HG03103 (cell line): ENCODE measurements at regions not wholly inside any gene's neighbourhood (a gene's known extent, or its start where the extent isn't known, plus 50 kb on each side); places are given as distances from the start of the nearest gene placed in this dataset.
"Not testable (repeated sequence)": the region's sequence is repeated elsewhere in the genome, so short reads cannot be mapped to it uniquely, and the experiment has no call there.

ENCODE experiments used
- ATAC-seq: cut with Tn5 transposase; IDR thresholded peaks from one replicate; pipeline ENCODE4 v1.9.1; 2021; ENCODE audit warnings: low read depth; ENCODE audit not compliant: unreplicated experiment

DNA sequence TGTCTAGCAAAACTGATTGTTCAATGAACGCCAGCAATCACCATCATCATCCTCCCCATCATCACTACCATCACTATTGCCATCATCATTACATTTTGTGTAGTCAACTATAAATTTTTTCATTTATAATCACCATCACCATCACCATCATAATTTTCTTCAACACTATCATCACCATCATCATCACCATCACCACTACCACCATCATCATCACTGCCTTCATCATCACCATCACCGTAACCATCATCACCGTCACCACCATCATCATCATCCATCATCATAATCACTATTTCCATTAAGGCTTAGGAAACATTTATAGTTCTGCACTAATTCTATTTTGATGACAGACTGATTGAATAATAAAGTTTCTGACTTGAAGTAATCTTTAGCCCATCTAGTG lies 434.8 kb upstream of the TMEM132C start:
- ATAC-seq: no peak

DNA sequence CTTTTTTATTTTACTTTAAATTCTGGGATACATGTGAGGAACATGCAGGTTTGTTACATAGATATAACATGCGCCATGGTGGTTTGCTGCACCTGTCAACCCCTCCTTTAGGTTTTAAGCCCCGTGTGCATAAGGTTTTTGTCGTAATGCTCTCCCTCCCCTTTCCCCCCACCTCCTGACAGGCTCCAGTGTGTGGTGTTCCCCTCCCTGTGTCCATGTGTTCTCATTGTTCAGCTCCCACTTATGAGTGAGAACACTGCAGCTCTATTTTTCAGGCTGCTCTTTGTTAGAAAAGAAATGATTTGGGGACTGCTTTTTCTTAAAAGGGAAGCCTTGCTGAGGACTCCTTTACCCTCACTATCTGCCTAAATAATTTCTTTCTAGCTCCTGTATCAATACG lies 430.2 kb upstream of the TMEM132C start:
- ATAC-seq: not testable (repeated sequence)

DNA sequence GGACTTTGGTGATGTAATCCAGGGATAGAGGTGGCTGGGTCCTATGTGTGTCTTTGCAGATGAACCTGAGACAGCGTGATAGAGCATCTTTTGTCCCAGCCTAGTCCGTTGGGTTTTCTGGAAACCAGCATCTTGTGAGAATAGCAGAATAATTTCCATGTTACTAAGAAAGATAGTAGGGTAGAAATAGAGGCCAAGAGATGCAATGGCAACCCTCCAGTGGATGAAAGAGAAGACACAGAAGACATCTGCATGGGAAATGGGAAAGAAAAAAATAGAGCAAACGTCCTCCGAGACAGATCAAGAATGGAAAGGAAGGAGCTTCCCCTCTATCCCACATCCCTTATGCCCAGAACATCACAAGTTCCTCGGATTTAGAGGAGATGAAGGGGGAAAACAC lies 409.3 kb upstream of the TMEM132C start:
- no peak for ATAC-seq

DNA sequence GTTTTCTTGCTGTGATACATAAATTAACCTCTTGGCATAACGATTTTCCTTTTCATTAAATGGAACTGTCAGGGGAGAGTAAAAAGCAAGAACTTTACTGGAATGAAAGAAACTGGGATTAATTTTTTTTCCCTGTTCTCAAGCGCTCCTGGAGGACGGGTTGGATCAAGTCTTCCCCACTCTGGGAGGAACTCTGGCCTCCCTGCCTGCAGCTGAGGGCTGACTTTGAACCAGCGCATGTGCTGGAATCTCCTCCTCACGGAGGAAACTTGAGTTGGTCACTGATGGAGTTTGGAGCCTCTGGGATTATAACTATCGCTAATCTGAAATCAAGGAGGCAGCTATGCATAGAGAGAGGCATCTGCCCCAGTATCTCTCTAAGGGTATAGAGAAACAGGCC lies 406.4 kb upstream of the TMEM132C start:
- no peak for ATAC-seq

DNA sequence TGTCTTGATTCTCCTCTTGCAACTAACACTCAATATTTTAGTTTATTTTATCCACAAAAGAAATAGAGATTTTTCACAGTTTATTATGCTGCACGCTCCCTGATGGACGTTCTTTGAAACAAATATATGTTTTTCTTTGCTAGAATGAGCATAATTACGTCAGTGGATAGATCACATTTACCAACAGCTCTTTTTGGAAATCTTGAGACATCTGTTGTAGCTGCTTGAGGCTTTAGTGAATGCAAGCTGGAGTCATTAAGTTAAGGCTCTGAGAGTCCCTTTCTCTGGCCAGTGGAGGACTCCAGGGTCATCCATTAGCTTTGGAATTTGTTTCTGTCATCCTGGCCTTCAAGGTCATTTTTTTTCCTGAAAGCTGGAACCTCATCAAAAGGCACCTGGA lies 405.6 kb upstream of the TMEM132C start:
- ATAC-seq: no peak

DNA sequence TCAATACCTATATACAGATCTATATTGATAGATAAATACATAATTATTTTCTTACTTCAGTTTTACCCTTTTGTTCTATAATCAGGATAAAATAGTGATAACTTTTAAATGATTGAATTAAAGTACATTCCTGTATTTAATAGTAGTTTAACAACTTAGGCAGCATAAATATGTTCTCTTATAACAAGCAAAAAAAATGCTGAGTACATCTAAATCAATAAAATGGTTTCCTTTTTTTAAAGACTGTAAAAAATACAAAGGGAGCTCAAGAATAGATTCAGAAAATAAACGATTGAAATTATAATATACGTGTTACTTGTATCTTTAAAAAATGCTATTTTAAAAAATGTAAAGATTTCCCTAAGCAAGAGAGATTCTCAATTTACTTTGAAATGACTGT lies 393.7 kb upstream of the TMEM132C start:
- no peak for ATAC-seq

DNA sequence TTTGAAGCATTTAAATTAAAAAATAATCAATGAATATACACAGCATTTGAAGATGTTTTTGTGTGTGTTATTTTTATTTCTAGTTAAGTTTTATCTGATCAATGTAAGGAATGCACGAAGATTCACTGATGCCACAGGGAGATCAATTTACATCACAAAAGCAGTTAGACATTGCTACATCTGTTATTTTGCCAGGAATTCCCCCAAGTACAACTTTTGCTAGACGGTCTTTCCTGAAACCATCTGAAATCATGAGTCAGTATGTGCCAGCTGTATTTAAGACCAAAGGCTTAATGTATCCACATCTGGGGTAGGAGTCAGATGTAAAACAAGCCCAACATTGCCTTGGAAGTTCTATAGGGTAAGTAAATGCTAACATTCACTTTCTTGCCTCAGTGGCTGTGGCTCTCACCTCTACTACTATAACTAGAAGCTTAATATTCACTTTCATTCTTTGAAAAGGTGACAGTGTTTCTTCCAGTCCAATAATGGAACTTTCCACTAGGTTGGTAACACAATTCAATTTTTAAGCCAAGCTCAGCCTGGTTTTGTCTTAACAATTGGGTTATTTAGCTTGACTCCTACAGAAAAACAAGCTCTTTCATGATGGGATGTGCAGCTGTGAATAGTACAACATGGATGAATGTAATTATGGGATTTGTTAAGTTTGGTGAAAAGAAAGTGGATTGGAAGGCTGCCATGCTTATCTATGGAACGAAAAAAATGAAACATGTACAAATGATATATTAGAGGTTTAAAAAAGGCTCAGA lies 385.4 kb upstream of the TMEM132C start:
- no peak for ATAC-seq

DNA sequence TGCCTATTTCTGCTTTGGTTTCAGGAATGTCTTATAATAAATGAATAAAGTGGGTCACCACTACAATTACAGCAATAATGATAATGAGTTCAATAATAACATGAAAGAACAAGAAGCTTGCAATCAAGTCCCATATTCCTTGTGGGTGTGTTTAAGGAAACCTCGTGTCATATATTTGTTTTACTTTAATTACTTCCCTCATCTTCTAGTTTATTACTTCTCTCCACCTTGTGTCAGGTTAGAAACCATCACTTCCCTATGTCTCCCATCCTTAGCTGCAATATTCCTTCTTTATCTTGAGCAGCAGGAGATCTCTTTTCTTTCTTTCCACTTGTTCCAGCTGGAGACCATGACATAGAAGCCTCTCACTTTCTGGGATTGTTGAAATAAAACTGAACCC lies 384.0 kb upstream of the TMEM132C start:
- no peak for ATAC-seq

DNA sequence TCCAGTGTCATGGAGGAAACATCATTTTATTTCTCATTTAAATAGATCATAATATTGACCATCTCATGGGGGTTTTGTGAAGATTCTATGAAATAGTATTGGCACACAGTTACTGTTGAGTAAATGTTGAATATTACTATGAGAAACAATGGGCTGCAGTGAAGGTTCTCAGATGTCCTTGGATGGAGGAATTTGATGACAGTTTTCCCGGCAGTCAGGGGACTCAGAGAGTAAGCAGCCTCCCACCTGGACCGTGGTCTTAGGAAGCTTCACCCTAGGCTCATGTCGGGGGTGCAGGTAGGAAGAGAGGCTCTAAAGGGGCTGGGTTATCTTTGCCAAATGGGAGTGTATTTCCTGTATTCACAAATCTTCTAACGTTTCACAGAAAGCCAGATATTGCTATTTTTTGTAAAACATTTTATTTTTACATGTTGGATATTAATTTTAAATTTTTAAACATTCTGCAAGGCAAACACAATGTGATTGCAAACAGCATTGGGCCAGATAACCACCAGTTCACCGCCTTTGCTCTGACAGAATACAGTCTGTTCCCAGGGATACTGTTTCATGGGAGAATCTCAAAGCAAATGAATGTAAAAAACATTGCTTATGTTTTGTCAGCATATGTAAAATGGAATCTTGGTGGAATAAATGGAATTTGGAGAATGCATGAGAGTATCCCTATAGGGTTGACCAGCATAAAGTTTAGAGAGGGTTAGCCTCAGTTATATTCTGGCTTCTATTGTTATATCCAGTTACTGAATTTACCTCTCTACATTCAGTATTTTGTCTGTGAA lies 380.8 kb upstream of the TMEM132C start:
- no peak for ATAC-seq

DNA sequence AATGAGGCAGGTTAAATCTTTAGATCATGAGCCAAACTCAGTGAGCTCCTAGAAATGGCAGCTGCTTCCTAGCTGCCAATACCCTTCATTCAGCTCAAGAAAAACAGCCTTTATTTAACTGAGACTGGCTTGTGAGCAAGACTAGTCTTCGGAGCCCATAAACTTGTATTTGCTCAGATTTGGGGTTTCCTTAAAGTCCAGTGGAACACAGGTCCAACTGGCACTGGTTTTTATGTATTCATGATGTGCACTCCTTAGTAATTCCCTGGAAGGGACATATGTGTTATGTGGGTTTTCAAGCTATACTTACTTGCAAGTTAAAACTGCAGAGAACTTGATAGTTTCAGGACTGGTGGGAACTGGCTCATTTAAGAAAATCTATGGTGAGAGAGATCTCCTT lies 380.1 kb upstream of the TMEM132C start:
- ATAC-seq: no peak

DNA sequence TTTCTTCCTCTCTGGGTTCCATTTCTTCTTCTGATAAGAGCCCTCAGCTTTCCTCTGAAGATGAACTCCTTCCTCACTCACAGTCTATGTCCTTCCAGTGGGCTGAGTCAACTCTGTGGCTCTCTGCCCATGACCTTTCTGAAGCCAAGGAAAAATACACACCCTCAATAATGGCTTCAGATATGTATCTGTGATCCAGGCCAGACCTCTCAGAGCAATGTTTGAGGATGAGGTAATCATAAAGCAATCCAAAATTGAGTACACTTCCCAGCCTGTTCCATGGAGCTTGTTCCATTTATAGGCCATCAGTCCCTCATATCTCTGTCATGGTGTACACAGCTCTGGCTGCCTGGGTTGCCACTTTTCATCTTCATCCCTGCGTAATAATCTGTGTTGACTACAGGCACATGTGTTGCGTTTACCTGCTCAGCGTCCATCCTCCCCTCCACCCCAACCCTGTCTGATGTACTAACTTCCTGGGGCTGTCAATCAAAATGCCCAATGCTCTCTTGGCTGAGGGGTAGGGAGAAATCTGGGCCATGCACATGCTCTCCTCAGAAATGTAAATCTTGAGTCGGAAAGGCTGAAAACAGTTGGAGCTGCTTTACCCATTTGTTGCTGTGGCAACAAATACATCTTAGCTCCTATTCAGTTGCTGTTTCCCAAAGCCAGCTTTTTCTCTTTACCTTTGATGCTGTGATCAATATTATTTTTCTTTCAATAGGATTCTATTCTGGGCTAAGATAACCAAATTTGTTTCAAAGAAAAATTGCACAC lies 377.8 kb upstream of the TMEM132C start:
- ATAC-seq: no peak

DNA sequence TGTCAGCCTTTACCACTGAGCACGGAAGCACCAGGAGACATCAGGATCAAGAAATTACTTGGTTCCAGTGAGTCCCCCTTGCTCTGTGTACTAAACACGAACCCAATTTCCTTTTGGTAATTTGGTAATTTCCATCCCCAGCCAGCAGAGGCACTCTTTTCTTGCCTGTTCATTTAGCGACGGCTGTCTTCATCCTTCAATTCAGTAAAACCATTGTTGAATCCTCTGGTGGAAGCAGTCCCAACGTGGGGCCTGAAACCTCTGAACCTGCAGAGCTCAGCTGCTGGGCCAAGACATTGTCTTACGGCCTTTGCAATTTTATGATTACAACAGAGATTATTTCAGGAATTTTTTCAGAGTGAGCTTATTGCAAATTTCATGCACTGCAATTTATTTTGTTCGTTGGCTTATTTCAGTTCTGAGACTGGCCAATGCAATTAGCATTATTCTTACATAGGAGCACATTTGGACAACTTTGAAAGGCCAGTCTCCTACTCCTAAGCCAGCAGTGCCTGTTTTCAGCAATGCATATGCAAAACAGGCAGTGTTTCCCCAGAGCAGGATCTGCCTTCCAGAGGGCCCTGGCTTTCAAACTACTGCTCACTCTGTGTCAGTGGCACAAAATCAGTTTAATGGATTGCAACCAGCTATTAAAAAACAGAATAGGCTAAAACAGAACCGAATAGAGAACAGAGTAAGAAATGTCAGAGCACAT lies 372.9 kb upstream of the TMEM132C start:
- no peak for ATAC-seq

DNA sequence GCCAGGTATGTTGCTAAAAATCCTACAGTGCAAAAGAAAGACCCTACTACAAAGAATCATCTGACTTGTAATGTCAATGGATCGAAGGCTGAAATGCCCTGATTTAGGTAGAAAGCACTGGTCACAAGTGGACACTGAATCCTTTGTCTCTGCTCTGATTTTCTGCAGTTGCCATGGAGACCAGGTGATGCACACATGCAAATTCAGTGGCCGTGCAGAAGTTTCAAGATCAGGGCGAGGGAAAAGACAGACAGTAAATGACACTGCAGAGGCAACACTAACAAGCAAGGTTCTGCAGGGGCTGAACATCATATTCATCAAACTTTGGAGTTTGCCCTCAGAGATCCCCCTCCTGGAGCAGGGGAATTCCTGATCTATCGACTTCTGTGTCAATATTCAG lies 370.3 kb upstream of the TMEM132C start:
- no peak for ATAC-seq

DNA sequence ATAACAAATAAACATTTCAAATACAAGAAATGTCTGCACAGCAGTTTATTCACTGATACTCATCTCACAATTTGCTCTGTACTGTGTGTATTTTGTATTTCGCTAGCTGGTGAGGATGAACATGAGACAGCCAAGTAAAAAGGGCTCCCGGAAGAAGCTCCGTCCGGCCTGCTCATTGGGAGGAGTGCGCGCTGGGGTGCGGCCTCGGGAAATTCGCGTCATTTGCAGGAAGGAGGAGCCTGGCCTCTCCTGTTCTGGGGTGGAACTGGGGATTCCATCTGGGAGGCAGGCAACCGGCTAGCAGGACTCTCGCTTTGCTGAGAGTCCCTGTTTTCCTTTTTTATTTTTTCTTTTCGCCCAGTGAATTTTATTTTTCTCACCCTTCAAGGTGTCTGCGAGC lies 368.4 kb upstream of the TMEM132C start:
- no peak for ATAC-seq

DNA sequence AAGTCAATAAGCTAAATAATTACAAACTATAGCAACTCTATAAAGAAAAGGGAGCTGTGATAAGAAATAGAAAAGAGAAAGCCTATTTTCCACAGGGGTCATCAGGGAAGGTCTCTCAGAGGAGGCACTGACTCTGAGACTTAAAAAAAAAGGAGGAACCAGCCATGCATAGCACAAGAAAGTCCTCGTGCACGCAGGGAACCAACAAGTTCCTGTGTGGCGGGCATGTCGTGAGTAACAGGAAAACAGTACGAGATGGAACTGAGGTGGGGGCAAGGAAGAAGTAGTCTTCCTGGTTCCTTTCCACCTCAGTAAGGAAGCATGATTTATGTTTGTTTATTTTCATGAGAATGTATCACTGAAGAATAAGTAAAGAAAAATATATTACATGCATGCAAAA lies 367.0 kb upstream of the TMEM132C start:
- ATAC-seq: no peak

DNA sequence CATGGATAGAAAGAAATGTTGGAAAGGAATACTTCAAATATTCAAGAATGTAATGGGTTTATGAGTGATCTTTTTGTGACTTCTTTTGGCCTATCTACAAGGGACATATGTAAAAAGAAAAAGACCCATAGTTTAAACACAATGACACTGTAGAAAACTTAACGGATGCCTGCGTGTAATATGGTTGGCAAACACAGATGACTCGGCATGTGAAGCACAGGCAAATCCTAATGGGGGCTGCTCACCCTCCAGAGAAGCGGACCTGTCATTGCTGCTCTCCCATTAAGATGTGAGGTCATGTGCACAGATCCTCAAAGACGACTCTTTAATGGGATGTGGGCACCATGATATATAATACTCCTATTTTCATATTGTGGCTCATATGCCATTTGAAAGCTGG lies 366.6 kb upstream of the TMEM132C start:
- no peak for ATAC-seq

DNA sequence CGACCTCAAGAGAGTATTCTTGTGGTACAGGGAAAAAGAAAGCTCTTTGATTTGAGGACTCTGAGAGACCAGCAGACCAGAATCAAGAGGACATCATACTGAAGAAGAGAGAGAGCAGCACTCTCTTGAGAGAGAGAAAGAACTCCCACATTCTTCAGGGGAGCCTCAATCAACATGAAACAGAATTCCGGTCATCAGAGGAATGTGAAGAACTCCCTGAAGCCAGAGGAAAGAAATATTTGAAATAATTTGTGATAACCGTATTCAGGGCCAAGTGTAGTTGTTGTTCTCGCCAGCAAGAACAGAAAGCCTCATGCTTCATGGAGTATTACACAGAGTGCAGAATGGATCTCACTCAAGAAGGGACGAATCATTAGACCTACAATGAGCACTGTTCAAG lies 363.8 kb upstream of the TMEM132C start:
- ATAC-seq: no peak

DNA sequence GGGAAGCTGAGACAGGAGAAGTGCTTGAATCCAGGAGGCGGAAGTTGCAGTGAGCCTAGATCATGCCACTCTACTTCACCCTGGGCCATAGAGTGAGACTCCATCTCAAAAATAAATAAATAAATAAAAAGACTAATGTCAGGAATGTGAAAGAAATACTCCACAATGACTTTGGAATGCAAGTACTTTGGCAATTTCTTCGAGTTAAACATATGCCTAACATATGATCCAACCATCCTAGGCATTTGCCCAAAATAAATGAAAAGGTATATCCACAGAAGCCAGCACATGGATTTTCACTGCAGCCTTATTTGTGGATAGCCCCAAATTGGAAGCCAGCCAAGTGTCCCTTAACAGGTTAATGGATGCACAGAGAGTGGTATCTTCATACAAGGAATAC lies 357.9 kb upstream of the TMEM132C start:
- no peak for ATAC-seq

DNA sequence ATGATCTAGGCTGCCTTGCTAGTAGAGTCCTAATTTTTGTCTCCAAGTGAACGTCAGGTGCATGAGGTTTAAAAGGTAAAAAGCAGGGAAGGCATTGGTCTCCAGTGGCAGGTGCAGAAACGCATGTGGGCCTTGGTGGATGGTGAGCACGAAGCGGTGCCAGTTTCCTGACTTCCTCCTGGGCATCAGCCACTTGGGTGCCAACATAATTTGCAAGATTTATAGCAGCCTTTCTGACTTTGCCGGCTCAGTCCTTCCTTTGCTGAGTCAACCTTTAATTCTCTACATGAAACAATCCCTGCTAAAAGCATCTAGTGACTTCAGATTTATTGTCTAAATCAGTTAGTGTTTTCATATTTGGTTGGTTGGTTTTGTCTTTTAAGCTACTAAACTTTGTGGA lies 355.7 kb upstream of the TMEM132C start:
- ATAC-seq: no peak

DNA sequence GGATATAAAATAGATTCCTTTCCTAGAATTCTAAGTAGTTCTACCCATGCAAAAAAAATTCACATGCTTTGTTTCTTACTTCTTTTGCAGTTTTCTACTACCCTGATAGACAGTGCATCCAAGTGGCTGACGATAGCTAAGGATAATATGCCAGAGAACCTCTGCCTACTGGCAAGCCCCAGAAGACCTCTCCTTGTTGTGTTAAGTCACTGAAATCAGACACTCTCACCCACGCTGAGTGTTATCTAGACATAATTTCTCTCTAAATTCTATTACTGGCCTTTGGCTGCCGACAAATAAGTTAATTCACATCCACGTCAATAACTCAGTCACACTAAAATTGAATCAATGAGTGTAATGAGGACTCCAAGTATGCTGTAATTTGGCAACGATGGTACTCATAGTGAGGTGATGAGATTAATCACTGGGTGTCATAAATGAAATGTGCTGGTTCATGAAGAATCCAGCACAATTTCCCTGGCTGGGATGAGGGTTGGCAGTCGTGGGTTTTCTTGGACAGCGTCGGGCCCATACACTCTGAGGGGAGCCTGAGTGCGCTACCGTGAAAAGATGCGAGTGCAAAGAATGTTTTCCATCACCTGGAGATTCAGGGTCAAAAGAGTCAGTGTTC lies 354.8 kb upstream of the TMEM132C start:
- ATAC-seq: no peak
